ENCODE measurements at regions not wholly inside any gene's neighbourhood (a gene's known extent, or its start where the extent isn't known, plus 50 kb on each side); places are given as distances from the start of the nearest gene placed in this dataset.

DNA sequence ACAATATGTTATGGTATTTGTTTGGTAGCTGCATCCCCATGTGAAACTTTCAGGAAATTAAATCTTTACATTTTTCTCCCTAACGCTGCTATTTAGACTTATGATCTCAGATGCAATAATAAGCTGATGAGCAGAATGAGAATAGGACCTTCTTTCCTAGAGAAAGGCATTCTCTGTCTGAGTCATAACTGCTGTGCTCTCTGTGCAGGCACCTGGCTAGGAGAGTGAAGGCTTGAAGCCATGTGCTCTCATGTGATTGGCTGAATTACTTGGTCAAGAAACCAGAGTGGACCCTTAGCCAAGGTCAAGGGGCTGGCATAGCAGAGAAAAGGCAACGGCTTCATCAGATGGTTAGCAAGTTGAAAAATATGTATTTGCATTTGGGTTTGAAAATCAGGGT lies 185.0 kb downstream of the ADAMTS15 start:
- intact Hi-C loops (cut with DNase I) = no loop called here
- Histone ChIP-seq H3K9ac (ENCODE audit: low read depth in 2 of 2, low read length in 2 of 2) (no peak overlapping the region), H3K9me3 (no peaks in the 10 kb centered on the region), H3K4me1 (no peaks in the 10 kb centered on the region), H3K4me3 (no peak overlapping the region), H3K27ac (no peak overlapping the region), H3K27me3 (no peaks in the 10 kb centered on the region), H3K36me3 (no peaks in the 10 kb centered on the region)
- TF ChIP-seq, protein P1, sequence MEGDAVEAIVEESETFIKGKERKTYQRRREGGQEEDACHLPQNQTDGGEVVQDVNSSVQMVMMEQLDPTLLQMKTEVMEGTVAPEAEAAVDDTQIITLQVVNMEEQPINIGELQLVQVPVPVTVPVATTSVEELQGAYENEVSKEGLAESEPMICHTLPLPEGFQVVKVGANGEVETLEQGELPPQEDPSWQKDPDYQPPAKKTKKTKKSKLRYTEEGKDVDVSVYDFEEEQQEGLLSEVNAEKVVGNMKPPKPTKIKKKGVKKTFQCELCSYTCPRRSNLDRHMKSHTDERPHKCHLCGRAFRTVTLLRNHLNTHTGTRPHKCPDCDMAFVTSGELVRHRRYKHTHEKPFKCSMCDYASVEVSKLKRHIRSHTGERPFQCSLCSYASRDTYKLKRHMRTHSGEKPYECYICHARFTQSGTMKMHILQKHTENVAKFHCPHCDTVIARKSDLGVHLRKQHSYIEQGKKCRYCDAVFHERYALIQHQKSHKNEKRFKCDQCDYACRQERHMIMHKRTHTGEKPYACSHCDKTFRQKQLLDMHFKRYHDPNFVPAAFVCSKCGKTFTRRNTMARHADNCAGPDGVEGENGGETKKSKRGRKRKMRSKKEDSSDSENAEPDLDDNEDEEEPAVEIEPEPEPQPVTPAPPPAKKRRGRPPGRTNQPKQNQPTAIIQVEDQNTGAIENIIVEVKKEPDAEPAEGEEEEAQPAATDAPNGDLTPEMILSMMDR (IDR thresholded peaks at IDR 0.05) = no peak
- DNase-seq = no peak

DNA sequence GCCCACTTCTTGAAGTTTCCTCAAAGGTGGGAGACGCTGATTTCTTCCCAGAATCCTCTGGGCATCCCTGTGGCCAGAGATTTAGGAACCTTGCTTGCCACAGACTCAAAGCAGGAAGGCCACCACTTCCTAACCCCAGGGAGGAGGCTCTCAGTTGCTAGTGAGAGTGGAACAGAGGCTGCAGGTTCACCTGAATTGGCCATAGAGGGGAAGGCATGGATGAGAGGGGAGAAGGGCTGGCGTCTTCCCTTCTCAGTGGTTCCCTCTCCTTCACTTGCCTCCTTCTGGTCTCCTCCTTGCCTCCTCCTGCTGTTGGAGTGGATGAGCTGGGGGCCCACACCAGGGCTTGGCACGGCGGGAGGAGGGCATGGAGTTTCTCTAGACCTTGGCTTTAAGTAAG lies 185.7 kb downstream of the ADAMTS15 start:
- Histone ChIP-seq H3K27ac (no peak overlapping the region), H3K4me3 (no peak overlapping the region), H3K4me1 (no peaks in the 10 kb centered on the region), H3K9me3 (no peaks in the 10 kb centered on the region), H3K36me3 (no peaks in the 10 kb centered on the region), H3K27me3 (no peaks in the 10 kb centered on the region), H3K9ac (ENCODE audit: low read depth in 2 of 2, low read length in 2 of 2) (no peak overlapping the region)
- intact Hi-C loops (cut with DNase I) = no loop called here
- DNase-seq = no peak
- TF ChIP-seq, protein P1 (IDR thresholded peaks at IDR 0.05) = no peak

DNA sequence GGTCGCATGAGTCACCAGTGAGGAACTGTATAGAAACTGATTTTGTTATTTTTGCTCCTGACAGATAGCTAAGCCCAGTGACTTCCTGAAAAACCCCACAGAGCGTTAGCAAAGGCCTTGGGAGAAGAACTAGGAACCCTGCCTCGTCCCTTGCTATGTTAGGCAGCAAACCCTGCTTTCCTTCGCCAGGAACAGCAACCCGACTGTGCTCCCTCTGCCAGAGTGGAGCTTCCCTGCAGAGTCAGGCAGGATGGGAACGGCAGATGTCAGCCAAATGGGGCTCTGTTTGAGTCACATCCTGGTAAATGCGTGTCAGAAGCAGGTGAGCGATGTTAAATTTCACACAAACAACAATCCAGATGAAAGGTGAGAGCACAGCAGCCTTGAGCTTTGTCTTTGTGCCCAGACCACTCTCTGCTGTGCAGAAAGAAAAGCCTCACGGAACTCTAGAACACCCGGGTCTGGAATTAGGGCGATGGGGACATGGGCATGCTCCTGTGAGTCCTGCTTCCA lies 186.6 kb downstream of the ADAMTS15 start:
- Histone ChIP-seq H3K27ac (no peak overlapping the region), H3K36me3 (no peaks in the 10 kb centered on the region), H3K4me3 (no peak overlapping the region), H3K9me3 (no peaks in the 10 kb centered on the region), H3K9ac (ENCODE audit: low read depth in 2 of 2, low read length in 2 of 2) (no peak overlapping the region), H3K27me3 (no peaks in the 10 kb centered on the region), H3K4me1 (no peaks in the 10 kb centered on the region)
- intact Hi-C loops (cut with DNase I) = no loop called here
- TF ChIP-seq, protein P1 (IDR thresholded peaks at IDR 0.05) = no peak
- no peak for DNase-seq

DNA sequence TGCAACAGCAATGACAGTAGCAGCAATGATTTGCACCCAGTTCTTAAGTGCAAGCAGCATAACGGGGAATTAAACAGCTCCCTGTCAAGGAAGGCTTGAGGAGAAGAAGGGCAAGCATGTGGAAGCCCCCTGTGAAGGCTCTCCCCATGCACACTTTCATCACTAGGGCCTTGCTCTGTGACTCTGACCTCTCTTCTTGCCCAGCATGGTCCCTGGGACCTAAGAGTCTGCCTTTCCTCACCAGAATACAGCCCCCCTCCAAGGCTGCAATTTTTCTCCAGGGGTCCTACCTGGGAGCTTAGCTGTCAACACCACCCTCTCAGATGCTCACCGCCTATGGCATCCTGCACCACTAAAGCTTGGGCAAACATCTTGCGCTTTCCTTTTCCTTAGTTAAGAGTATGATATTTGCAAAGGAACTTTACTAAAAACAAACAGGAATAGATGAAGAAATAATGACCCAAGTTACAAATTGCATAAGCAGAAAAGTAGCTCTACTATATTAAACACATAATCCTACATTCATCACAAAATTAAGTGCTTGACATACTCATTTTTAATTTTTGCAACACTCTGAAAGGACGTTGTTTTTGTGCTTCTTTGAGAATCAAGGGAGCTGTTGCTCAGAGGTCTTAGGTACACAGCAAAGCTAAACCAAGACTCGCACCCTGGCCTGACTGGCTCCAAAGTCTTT lies 187.6 kb downstream of the ADAMTS15 start:
- Histone ChIP-seq H3K9me3 (no peaks in the 10 kb centered on the region), H3K9ac (ENCODE audit: low read depth in 2 of 2, low read length in 2 of 2) (no peak overlapping the region), H3K27me3 (no peaks in the 10 kb centered on the region), H3K27ac (no peak overlapping the region), H3K4me3 (no peak overlapping the region), H3K4me1 (no peaks in the 10 kb centered on the region), H3K36me3 (no peaks in the 10 kb centered on the region)
- no peak for DNase-seq
- TF ChIP-seq, protein P1 (IDR thresholded peaks at IDR 0.05) = no peak
- intact Hi-C loops (cut with DNase I) = no loop called here

DNA sequence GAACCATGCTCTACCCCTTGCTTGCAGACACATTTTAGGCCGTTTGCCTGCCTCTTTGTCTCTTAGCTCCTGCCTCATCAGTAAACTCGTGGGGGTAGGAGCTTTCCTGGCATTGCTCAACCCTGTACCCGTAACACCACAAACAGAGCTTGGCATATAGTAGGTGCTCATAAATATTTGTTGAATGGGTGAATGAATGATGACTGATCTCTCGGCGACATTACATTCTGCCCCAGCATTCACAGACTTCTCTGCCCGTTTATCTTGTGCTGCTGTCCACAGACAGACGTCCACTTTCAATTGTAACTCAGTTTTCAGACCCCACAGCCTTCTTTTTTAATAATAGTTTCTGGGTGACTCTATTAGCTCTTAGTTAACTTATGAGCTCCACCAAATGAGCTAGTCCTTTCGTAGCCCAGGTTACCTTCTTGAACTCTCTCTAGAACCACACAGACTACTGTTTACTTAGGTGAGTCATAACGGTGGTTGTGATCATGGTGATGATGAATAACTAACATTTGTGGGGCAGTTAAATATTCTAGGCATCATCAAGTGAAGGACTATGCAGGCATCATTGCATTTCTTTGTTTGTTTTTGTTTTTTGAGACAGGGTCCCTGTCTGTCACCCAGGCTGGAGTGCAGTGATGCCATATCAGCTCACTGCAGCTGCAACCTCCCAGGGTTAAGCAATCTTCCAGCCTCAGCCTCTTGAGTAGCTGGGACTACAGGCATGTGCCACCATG lies 188.4 kb downstream of the ADAMTS15 start:
- H3K27ac ChIP-seq = no peak overlapping the region
- TF ChIP-seq, protein P1 (IDR thresholded peaks at IDR 0.05) = no peak
- H3K9me3 ChIP-seq = no peaks in the 10 kb centered on the region
- H3K4me1 ChIP-seq = no peaks in the 10 kb centered on the region
- H3K36me3 ChIP-seq = no peaks in the 10 kb centered on the region
- DNase-seq = no peak
- H3K9ac ChIP-seq (ENCODE audit: low read depth in 2 of 2, low read length in 2 of 2) = no peak overlapping the region
- intact Hi-C loops (cut with DNase I) = no loop called here
- no peak overlapping the region for H3K4me3 ChIP-seq
- H3K27me3 ChIP-seq = no peaks in the 10 kb centered on the region
